HG03064 (cell line): ENCODE measurements at regions not wholly inside any gene's neighbourhood (a gene's known extent, or its start where the extent isn't known, plus 50 kb on each side); places are given as distances from the start of the nearest gene placed in this dataset.

ENCODE experiments used
- ATAC-seq: cut with Tn5 transposase; IDR thresholded peaks from one replicate; pipeline ENCODE4 v1.9.1; 2021; ENCODE audit warnings: low read depth; ENCODE audit not compliant: unreplicated experiment

DNA sequence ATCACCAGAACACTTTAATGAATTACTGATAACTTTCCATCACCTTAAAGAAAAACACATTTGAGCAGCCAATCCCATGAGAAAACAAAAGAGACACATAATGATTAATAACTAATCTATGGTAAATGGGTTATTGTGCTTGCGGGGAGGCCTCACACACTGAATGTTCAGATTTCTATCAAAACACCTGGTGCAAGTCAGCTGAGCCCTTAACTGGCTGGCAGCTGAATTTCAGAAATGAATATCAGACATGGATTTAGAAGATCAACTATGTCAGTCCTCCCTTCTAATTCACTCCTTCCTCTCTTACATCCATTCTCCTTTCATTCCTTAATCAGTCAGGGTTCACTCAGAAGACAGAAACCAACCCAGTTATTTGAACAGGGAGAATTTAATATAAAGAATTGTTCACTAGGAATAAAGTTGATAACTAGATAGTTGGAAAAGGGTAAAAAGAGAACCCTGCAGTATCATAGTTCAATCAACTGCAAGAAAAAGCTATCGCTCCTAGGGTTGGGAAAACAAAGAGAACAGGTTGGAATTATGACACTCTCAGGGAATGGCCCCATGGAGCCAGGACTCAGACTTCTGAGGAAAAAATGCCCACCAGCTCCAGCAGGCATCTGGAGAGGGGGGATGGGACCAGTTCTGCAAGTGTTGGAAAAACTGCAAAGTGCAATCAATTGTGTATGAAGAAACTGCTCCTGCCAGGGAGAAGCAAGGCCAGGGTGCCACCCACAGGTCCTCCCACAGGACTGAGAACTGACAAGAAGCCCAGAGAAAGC is 577.1 kb upstream of the CDH5 start:
- no peak for ATAC-seq

DNA sequence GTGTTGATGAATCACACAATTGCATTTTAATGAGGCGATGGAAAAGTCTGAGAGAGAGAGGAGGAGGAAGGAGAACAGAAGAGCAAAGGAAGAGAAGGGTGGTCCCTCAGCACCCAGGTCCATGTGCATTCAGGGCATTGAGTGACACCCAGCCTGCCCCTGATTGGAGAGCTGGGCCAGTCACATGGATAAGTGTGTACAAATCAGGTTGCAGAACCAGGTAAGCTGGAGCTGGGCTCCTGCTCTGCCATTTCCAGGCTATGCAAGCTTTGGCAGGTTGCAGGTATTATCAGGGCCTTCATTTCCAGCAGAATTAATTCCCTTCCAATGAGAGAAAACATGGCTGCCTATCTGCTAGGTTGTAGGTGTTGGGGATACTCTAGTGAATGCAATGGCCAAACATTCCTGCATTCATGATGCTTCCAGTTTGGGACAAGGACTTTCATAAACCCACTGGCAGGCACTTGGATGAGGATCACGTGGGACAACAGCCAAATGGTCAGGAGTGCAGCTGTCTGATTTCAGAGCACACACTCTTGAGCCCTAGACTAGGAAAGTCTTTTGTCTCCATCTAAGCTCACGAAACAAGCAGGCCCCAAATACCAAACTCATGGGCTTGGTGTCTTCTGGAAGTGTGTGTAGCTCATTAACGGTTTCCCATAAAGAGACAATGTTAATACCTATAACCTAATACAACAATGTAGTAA is 577.9 kb upstream of the CDH5 start:
- ATAC-seq, result no peak

DNA sequence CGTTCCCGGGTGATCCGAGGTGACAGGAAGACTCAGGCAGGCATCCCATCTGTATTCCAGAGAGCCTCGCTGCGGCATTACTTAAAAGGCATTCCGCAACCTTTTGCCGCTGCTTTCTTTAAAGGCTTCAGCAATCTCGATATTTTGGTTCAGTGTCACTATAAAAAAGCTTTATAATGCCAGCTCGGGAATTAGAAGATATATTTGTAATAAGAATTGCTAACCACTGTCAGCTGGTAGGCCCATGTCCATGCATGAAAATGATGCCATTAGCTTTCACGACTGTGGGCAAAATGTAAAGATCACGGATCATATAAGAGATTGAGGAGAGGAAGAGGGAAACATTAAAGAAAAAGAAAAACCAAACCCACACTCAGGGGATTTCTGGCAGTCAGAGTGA is 578.6 kb upstream of the CDH5 start:
- ATAC-seq, result no peak

DNA sequence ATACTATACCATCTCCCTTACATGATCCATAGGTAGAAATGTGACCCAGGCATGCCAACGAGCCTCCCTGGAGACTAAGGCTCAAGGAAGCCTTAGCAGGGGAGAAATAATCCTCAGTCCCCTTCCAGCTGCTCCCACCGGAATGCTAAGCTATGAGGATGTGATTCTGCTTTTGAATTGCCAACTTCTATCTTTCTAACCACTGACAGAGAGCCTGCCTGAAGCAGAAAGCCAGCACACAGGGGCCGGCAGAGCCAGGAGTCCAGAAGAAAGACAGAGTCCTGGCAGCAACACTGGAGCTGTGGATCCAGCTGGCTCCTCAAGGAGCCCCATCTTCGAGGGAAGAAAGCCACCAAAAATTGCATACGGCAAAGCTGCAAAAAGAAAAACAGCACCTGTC is 579.6 kb upstream of the CDH5 start:
- no peak for ATAC-seq

DNA sequence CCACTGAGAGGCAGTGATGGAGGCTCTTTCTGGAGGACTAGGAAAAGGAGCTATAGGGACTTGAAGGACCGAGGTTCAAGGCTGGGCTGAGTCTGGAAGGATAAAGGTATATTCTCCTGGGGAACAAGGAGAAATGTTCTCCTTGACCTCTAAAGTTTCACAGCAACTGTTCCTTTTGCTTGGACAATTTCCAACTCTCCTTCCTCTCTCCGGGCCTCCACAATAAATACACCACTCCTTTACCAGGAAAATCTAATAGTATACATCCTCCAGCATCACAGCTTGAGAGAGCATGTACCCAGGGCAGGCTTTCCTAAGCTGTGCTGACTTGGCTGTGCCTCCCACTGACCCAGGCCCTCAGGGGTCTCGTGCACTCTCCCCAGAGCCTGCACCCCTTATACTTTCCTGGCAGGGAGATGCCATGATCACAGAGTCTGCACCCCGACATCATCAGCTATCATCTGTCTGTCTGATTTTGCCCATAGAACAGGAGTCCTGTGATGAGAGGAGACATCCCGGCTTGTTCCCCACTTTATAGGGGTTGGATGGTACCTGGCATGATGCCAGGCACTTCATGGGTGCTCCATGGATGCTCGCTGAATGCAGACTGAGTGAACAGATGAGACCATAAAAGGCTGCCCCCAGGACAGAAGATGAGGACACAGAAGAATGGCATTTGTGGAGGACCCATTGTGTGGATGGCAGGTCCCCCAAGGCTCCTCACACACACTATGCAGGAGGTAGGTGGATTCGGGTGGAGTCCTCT is 582.6 kb upstream of the CDH5 start:
- no peak for ATAC-seq

DNA sequence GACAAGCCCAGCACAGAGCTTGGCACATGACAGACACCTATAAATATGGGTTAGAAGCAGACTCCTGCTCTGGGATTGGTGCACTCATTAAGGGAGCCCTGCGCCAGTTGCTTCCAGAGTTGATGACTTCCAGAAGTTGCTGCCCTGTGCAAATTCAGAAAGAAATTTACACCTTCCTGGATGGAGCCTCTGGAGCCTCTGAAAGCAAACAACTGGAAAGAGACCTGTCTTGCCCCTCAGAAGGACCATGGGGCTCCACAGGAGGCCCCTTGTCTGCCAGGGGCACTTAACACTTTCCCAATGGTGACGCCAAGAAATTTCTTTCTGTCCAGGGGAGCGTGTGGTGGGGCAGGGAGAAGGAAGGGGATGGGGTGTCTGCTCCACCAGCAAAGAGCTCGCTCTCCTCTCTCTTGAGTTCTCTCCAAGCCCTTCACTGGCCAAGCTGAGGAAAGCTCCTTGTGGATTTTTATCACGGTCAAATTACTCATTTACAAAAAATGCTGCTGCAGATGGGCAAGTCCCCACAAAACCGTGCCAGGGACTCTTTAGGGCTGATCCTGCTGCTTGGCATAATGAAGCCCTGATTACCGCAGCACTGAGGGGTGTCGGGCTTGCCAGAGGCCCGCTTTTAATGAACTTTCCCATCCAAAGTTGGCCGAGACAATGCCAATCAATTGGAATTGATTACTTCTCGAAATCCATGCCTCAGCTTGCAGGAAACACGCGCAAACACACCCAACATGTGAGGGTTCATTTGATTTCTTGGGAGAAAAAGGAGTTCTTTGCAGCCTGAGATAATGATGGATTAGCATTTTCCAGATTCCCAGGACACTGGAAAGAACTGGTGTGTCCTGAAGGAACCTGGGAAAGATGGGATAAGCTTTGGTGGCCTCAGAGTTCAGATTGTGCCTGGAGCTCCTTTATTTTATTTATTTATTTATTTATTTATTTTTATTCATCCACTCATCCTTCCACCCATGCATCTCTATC is 583.6 kb upstream of the CDH5 start:
- no peak for ATAC-seq

GRCh38 chr16:65781855-65782254 is 584.6 kb upstream of the CDH5 start:
- no peak for ATAC-seq

GRCh38 chr16:65781363-65781762 is 585.1 kb upstream of the CDH5 start:
- ATAC-seq, result no peak

DNA sequence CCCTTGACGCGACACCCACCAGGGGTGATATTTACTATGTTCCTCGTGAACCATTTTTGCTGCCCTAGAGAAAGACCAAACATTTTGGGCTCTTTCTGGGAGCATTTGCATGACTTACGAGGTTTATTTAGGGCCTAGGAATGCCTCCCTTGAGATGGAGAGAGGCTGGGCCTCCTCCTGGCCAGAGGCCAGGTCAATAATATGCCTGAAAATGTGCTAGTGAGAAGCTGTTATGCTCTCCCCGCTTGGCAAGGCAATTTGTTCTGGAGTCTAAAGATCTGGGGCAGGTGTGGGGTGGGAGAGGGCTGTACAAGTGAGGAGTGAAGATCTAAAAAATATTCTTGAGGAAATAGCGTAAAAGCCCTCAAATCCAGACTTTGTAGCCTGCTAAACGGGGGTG is 587.3 kb upstream of the CDH5 start:
- ATAC-seq, result no peak

DNA sequence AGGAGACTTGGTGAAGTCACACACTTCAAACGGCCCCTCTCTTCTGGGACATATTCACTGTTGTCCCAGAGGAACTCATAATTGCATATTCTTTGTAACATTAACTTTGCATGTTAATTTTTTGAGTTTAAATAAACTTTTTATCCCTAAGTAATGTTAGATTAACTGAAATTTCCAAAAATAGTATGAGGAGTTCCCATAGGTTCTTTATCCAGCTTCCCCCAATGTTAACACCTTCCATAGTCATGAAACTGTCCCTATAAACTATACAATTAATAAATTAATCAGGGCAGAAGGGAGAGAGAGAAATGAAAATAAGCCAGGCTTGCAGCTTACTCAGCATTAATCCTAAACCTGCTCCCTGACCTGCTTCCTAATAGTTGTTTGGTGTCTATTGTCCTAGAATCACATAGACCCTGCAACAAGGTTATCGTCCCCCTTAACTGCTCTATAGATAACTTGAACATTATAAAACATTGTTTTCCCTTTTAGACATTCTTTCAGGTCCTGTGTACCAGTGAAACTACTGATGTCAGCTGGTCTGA is 589.8 kb upstream of the CDH5 start:
- no peak for ATAC-seq

- no peak for ATAC-seq
Measured at GRCh38 chr16:65775829-65776228, 590.7 kb upstream of the CDH5 start.

- ATAC-seq, result no peak
Measured at GRCh38 chr16:65774350-65774749, 592.1 kb upstream of the CDH5 start.

GRCh38 chr16:65773301-65773874 is 593.1 kb upstream of the CDH5 start:
- no peak for ATAC-seq

DNA sequence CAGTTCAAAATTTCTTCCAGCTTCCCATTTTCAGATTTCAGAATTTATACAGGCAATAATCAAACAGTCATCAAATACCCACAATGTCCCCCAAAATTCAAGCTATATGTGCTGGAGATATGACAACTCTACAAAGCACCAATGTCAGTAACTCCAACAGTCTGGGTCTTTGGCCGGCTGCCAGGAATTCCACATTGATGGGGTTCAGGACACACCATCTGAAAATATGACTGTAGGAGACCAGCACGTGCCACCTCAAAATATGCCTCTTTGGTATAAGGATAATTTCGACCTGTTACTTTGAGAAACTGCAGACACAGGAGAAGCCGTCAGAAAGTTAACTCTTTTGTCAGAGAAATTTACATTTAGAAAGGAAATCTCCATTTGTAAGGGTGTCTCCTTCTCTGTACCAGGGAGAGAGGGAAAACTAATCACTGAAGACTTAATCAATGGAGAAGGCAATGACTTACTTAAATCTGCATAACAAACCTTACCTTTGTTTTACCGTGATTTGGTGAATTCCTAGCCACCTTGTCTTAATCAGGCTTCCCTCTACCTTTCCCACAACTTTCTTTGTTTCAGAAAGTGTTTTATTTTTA is 594.3 kb upstream of the CDH5 start:
- no peak for ATAC-seq

- ATAC-seq, result no peak
Measured at GRCh38 chr16:65771707-65772106, 594.8 kb upstream of the CDH5 start.

- no peak for ATAC-seq
Measured at GRCh38 chr16:65770752-65771151, 595.7 kb upstream of the CDH5 start.

- ATAC-seq, result no peak
Measured at GRCh38 chr16:65769776-65770438, 596.6 kb upstream of the CDH5 start.

DNA sequence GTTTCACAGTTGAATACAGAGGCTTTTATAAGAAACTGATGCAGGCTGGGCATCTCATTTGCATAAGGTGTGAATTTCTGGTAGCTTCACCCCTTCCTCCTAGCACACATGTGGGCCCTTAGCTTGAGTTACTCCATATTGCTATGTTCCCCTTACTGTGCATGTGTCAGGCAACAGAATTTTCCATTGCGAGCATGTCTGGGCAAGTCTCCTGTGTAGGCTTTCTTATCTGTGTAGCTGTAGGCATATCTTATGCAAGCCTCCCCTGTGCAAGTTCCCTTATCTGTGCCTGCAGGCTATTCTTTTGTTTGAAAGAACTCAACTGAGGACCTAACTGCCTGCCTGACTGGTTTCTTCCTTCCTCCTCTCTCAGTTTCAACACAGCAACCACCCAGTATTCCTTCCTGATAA is 597.4 kb upstream of the CDH5 start:
- ATAC-seq, result no peak

DNA sequence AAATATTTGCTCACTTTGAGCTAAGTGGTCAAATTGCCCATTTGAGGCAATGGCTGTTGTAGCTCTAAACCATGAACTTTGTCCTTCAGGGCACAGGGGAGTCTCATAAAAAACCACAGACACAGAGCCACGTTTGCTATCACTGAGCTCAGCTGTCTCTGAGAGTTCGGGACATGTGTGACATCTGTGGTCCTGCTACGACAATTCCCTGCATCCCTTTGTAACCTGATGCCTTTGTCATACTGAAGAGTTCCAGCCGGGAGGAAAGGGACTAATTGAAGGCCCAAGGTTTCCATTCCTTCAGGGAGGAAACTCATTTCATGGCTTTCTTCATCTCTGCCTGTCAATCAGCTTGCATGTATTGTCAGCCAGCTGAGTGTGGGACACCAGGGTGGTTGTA is 599.4 kb upstream of the CDH5 start:
- no peak for ATAC-seq
